ENCODE measurements at regions not wholly inside any gene's neighbourhood (a gene's known extent, or its start where the extent isn't known, plus 50 kb on each side); places are given as distances from the start of the nearest gene placed in this dataset.

GRCh38 chr1:230009611-230010313, 57.3 kb upstream of the GALNT2 start:
- no peak for DNase-seq (ENCODE audit: low read depth, low spot score)
- H3K4me3 ChIP-seq (ENCODE audit: low read length), result no peak overlapping the region

DNA sequence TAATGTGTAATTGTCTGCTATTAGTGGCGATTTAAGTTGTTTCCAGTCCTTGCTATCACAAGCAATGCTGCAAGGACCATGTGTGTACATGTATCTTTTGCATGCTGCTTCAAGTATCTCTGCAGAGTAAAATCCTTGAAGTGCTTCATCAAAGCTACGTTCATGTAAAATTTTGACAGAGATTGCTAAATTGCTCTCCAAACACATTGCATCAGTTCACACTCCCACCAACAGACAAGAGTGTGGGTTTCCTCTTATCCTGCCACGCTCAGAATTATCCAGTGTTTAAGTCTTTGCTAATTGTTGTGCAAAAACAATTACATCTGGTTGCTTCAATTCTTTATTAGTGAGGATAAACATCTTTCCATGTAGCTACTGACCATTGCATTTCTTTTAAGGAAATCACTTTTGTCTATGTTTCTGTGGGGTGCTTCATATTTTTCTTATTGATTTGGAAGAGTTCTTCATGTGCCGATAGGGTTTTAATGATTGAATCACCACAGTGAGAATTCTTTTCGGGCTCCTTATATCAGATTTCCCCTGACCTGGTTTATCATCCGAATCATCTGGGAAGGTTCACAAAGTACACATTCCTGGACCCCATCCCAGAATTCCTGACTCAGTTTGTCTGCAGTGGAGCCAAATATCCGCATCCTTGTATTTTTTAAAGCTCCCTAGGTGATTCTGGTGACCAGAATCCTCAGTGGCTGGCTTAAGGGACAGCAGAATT, 56.3 kb upstream of the GALNT2 start:
- DNase-seq (ENCODE audit: low read depth, low spot score), result peak; percentile 36
- H3K4me3 ChIP-seq (ENCODE audit: low read length), result no peak overlapping the region

DNA sequence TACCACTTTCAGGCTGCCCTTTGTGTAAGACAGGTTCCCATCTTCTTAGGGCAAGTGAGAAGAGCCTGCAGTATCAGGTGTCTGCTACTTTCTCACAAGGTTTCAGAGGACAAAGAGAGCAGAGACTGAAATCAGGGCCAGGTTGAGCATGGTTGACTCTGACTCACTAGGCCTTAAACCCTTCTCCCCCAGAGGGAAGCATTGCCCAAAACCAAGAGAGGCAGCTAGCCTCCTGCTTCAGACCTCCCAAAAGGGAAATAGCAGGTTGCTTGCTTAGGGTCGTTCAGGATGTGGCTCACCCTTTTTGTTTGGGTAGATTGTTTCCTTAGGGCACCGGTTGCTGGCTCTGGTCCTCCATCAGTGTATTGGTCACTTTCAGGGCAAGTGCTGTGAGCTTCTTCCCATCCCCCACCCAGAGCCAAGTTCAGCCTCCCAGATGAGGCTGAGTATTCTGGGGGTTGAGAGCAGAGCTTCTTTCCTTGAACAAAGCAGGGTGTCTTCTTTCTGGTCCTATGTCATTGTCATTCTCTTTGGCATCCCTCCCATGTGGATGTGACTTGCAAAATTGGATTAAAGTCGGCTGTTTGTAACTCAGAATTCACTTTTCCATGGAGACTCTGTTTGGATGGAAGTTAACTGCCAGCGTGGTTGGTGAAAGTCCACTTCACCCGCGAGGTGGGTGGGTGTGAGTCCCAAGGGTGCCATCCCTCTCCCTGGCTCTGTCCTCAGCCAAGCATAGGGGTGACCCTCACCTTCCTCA, 55.5 kb upstream of the GALNT2 start:
- peak; percentile 20 for DNase-seq (ENCODE audit: low read depth, low spot score)
- H3K4me3 ChIP-seq (ENCODE audit: low read length), result no peak overlapping the region

GRCh38 chr1:230012093-230012393, 55.0 kb upstream of the GALNT2 start:
- H3K4me3 ChIP-seq (ENCODE audit: low read length), result no peak overlapping the region
- DNase-seq (ENCODE audit: low read depth, low spot score), result no peak

- H3K4me3 ChIP-seq (ENCODE audit: low read length), result no peak overlapping the region
- no peak for DNase-seq (ENCODE audit: low read depth, low spot score)
These were observed 54.3 kb upstream of the GALNT2 start for GRCh38 chr1:230012741-230013140.

DNA sequence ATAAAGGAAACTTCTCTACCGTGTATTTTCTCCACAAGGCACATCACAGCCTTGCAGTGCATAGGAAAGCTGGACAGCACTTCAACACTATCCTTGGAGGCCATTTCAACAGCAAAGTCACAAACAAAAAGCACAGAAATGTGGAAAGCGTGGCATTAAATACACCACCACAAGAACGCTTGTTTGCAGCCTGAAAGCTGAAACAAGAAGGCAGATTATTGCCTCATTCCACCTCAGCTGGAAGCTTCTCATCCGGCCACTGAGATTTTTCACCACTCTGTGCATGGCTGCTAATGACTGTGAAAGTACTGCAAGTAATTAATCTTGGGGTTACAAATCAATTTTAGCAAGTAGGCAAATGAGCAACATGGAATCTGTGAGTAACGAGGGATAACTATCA, 50.9 kb upstream of the GALNT2 start:
- no peak for DNase-seq (ENCODE audit: low read depth, low spot score)
- no peak overlapping the region for H3K4me3 ChIP-seq (ENCODE audit: low read length)

All from Jurkat, Clone E6-1 (cell line).